AG04450 (cell line): ENCODE measurements at regions not wholly inside any gene's neighbourhood (a gene's known extent, or its start where the extent isn't known, plus 50 kb on each side); places are given as distances from the start of the nearest gene placed in this dataset.

Experiments used
- CTCF ChIA-PET: fragments of 300-600, 350-600 bp; formaldehyde crosslinking; extraction: SDS; loops from one replicate; lab custom pipeline; 2022; ENCODE audit warnings: antibody characterized with exemption, inconsistent platforms; lab: Charles Lee
- POLR2A ChIA-PET: fragments of 350-600 bp; formaldehyde crosslinking; extraction: SDS; loops from one replicate; lab custom pipeline; 2021; ENCODE audit warnings: antibody characterized with exemption, inconsistent platforms; lab: Yijun Ruan, JAX
- DNase-seq: peaks from one replicate; pipeline ENCODE4 v3.0.0-alpha.2; 2011; ENCODE audit warnings: low read depth, low spot score
- H3K27ac ChIP-seq: one replicate; pipeline ENCODE4 v1.5.1; 2012; ENCODE audit warnings: low read depth, low read length, control low read depth
- H3K27me3 ChIP-seq: one replicate; pipeline ENCODE4 v1.6.0; 2012; ENCODE audit warnings: low read length; ENCODE audit not compliant: control insufficient read depth, insufficient read depth
- H3K4me3 ChIP-seq: 2 replicates; pipeline ENCODE4 v1.5.1; 2011; ENCODE audit warnings: mild to moderate bottlenecking, low read depth, low read length, control low read depth
- H3K9me3 ChIP-seq: 2 replicates; pipeline ENCODE4 v1.5.1; 2012; ENCODE audit warnings: low read length; ENCODE audit not compliant: control insufficient read depth, insufficient read depth
- CTCF ChIP-seq: IDR thresholded peaks from 2 replicates; pipeline ENCODE4 v1.5.1; 2011; ENCODE audit warnings: low read depth, low read length, control low read depth, inconsistent platforms

GRCh38 chr6:113634352-113635163, 222.6 kb upstream of the MARCKS start:
- Histone ChIP-seq H3K27ac (no peak overlapping the region), H3K9me3 (no peaks in the 10 kb centered on the region), H3K4me3 (no peak overlapping the region), H3K27me3 (no peaks in the 10 kb centered on the region)
- TF ChIP-seq CTCF = no peak
- ChIA-PET POLR2A (no interaction called here), CTCF (no interaction called here)
- DNase-seq = no peak

GRCh38 chr6:113635222-113635986, 221.7 kb upstream of the MARCKS start:
- ChIA-PET CTCF (interaction anchor here (1.4 kb wide), 1 partner anchor 223 kb away, joined by 5 read pairs; no protein-coding TSS in a partner anchor), POLR2A (no interaction called here)
- TF ChIP-seq CTCF = no peak
- DNase-seq = no peak
- Histone ChIP-seq H3K4me3 (no peak overlapping the region), H3K9me3 (no peaks in the 10 kb centered on the region), H3K27me3 (no peaks in the 10 kb centered on the region), H3K27ac (no peak overlapping the region)

GRCh38 chr6:113636357-113636824, 220.8 kb upstream of the MARCKS start:
- Histone ChIP-seq H3K27me3 (no peaks in the 10 kb centered on the region), H3K27ac (no peak overlapping the region), H3K4me3 (no peak overlapping the region), H3K9me3 (no peaks in the 10 kb centered on the region)
- no peak for DNase-seq
- ChIA-PET POLR2A (no interaction called here), CTCF (interaction anchor here (1.4 kb wide), 1 partner anchor 222 kb away, joined by 5 read pairs; no protein-coding TSS in a partner anchor)
- no peak for TF ChIP-seq CTCF

DNA sequence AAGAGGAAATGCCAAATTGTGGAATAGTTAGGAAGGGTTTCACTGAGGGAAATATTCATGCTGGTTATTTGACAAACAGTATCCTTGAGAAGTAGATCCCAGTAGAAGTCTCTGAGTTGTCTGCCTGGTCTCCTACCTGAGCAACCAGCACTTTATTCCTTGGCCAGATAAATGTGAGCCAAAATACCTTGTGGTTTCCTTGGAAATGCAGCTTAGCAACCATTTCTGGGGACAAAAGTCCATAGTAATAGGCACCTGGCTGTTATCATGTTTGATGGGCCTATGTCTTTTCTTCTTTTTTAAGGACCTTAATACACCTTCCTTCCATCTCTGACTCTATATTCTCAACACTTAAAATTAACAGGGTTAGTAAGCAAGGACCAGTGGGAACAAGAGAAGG, 217.1 kb upstream of the MARCKS start:
- CTCF ChIA-PET = no interaction called here
- no peak overlapping the region for H3K27ac ChIP-seq
- no peaks in the 10 kb centered on the region for H3K27me3 ChIP-seq
- TF ChIP-seq CTCF = no peak
- no peak overlapping the region for H3K4me3 ChIP-seq
- POLR2A ChIA-PET = no interaction called here
- H3K9me3 ChIP-seq = no peaks in the 10 kb centered on the region
- DNase-seq = no peak
